ENCODE measurements at regions not wholly inside any gene's neighbourhood (a gene's known extent, or its start where the extent isn't known, plus 50 kb on each side); places are given as distances from the start of the nearest gene placed in this dataset.

GRCh38 chr6:141492521-141493284, 640.0 kb upstream of the GJE1 start:
- Mint-ChIP-seq H3K9me3 (peaks cover 9% of the 10 kb centered on the region; the same call in 1 of the 2 replicates), H3K36me3 (ENCODE audit: low read depth) (peaks cover 27% of the 10 kb centered on the region), H3K4me1 (ENCODE audit: low read depth) (peaks cover 10% of the 10 kb centered on the region), H3K27me3 (ENCODE audit: insufficient read depth) (no peaks in the 10 kb centered on the region; the same call in 1 of the 2 replicates), H3K27ac (no peak overlapping the region), H3K4me3 (no peak overlapping the region)
- TF ChIP-seq CTCF (IDR thresholded peaks at IDR 0.05): no peak
- DNase-seq: no peak

GRCh38 chr6:141491684-141492083, 641.0 kb upstream of the GJE1 start:
- Mint-ChIP-seq H3K4me3 (no peak overlapping the region), H3K4me1 (ENCODE audit: low read depth) (peaks cover 10% of the 10 kb centered on the region)
- DNase-seq: no peak

GRCh38 chr6:141490982-141491381, 641.7 kb upstream of the GJE1 start:
- Mint-ChIP-seq H3K36me3 (ENCODE audit: low read depth) (peaks cover 30% of the 10 kb centered on the region), H3K9me3 (peaks cover 13% of the 10 kb centered on the region), H3K27ac (no peak overlapping the region), H3K27me3 (ENCODE audit: insufficient read depth) (no peaks in the 10 kb centered on the region), H3K4me1 (ENCODE audit: low read depth) (peaks cover 10% of the 10 kb centered on the region), H3K4me3 (no peak overlapping the region)
- no peak for TF ChIP-seq CTCF (IDR thresholded peaks at IDR 0.05)
- DNase-seq: no peak

More at GRCh38 chr6:141491684-141492083, 641.0 kb upstream of the GJE1 start:
- Mint-ChIP-seq H3K9me3 (peaks cover 15% of the 10 kb centered on the region), H3K36me3 (ENCODE audit: low read depth) (peaks cover 32% of the 10 kb centered on the region), H3K27me3 (ENCODE audit: insufficient read depth) (no peaks in the 10 kb centered on the region; the same call in 1 of the 2 replicates), H3K27ac (no peak overlapping the region)
- no peak for TF ChIP-seq CTCF (IDR thresholded peaks at IDR 0.05)

- DNase-seq: no peak
- H3K27me3 Mint-ChIP-seq (ENCODE audit: insufficient read depth): no peaks in the 10 kb centered on the region
- peaks cover 18% of the 10 kb centered on the region for H3K9me3 Mint-ChIP-seq
- H3K4me3 Mint-ChIP-seq: no peak overlapping the region
- peak overlapping the region; percentile 59 for H3K27ac Mint-ChIP-seq
- no peak for TF ChIP-seq CTCF (IDR thresholded peaks at IDR 0.05)
- peaks cover 32% of the 10 kb centered on the region for H3K4me1 Mint-ChIP-seq (ENCODE audit: low read depth)
- H3K36me3 Mint-ChIP-seq (ENCODE audit: low read depth): peaks cover 37% of the 10 kb centered on the region
These were observed 644.2 kb upstream of the GJE1 start for GRCh38 chr6:141488488-141488887.

GRCh38 chr6:141486942-141487341, 645.8 kb upstream of the GJE1 start:
- no peak overlapping the region for H3K4me3 Mint-ChIP-seq
- TF ChIP-seq CTCF (IDR thresholded peaks at IDR 0.05): no peak
- H3K36me3 Mint-ChIP-seq (ENCODE audit: low read depth): peaks cover 34% of the 10 kb centered on the region
- H3K9me3 Mint-ChIP-seq: peaks cover 18% of the 10 kb centered on the region
- H3K4me1 Mint-ChIP-seq (ENCODE audit: low read depth): peaks cover 46% of the 10 kb centered on the region
- no peaks in the 10 kb centered on the region for H3K27me3 Mint-ChIP-seq (ENCODE audit: insufficient read depth)
- H3K27ac Mint-ChIP-seq: no peak overlapping the region
- DNase-seq: no peak

Data from HFFc6 (cell line).